SK-N-SH (cell line): ENCODE measurements at regions not wholly inside any gene's neighbourhood (a gene's known extent, or its start where the extent isn't known, plus 50 kb on each side); places are given as distances from the start of the nearest gene placed in this dataset.

Source experiments
- CTCF ChIA-PET: fragments of 300-600, 350-600 bp; formaldehyde crosslinking; extraction: SDS; loops from one replicate; lab custom pipeline; 2021; lab: Yijun Ruan, JAX
- POLR2A ChIA-PET: fragments of 350-600 bp; sonication (Branson Sonifier 250); formaldehyde crosslinking; extraction: SDS; loops from one replicate; lab custom pipeline; 2020; ENCODE audit warnings: antibody characterized with exemption, inconsistent platforms; lab: Yijun Ruan, JAX
- DNase-seq: peaks from one replicate; pipeline ENCODE4 v3.0.0; 2012
- H2AFZ ChIP-seq: fragments of 200-600 bp; sonication (generic); 2 replicates; pipeline ENCODE4 v1.8.1; 2016; ENCODE audit warnings: antibody characterized with exemption, mild to moderate bottlenecking, low read depth
- H3F3A ChIP-seq: fragments of 200-600 bp; sonication (generic); replicated peaks from 2 replicates; pipeline ENCODE3; 2016; ENCODE audit warnings: antibody characterized with exemption, mild to moderate bottlenecking; ENCODE audit not compliant: insufficient read depth
- H3K27ac ChIP-seq, 2 experiments: fragments of 200-500 bp in 1 of 2; fragments of 200-600 bp in 1 of 2; sonication (Bioruptor generic) in 1 of 2; sonication (generic), shearing (Covaris generic) in 1 of 2; 2 replicates each; pipeline versions ENCODE4 v1.5.1 to v1.6.1; 2014 to 2016; ENCODE audit warnings: low read depth in 2 of 2, inconsistent platforms in 1 of 2, low read length in 1 of 2, mild to moderate bottlenecking in 1 of 2, mixed read lengths in 1 of 2
- H3K27me3 ChIP-seq: fragments of 200-600 bp; sonication (generic), shearing (Covaris generic); 2 replicates; pipeline ENCODE4 v1.6.1; 2016; ENCODE audit warnings: mixed run types; ENCODE audit not compliant: insufficient read depth
- H3K36me3 ChIP-seq, 2 experiments: fragments of 200-500 bp in 1 of 2; fragments of 200-600 bp in 1 of 2; sonication (Bioruptor generic) in 1 of 2; sonication (generic) in 1 of 2; replicated peaks in 1 of 2; 2 replicates each; pipeline versions ENCODE3 to v1.5.1; 2014 to 2016; ENCODE audit warnings: low read length in 1 of 2, mild to moderate bottlenecking in 1 of 2; ENCODE audit not compliant: insufficient read depth in 2 of 2, control insufficient read depth in 1 of 2
- H3K4me1 ChIP-seq, 2 experiments: fragments of 200-500 bp in 1 of 2; fragments of 200-600 bp in 1 of 2; sonication (Bioruptor generic) in 1 of 2; sonication (generic), shearing (Covaris generic) in 1 of 2; 2 replicates each; pipeline versions ENCODE4 v1.5.1 to v1.6.1; 2014 to 2016; ENCODE audit warnings: low read depth in 1 of 2, low read length in 1 of 2, mixed run types in 1 of 2; ENCODE audit not compliant: insufficient read depth in 2 of 2, control insufficient read depth in 1 of 2
- H3K4me2 ChIP-seq: fragments of 200-600 bp; sonication (generic), shearing (Covaris generic); 2 replicates; pipeline ENCODE4 v1.6.1; 2017; ENCODE audit warnings: mixed run types
- H3K4me3 ChIP-seq, 2 experiments: fragments of 200-500 bp in 1 of 2; fragments of 200-600 bp in 1 of 2; sonication (Bioruptor generic) in 1 of 2; sonication (generic), shearing (Covaris generic) in 1 of 2; 2 replicates each; pipeline versions ENCODE4 v1.5.1 to v1.8.1; 2014 to 2016; ENCODE audit warnings: low read depth in 2 of 2, inconsistent platforms in 1 of 2, low read length in 1 of 2, mild to moderate bottlenecking in 1 of 2, mixed read lengths in 1 of 2, moderate library complexity in 1 of 2
- H3K79me2 ChIP-seq: fragments of 200-600 bp; sonication (generic); 2 replicates; pipeline ENCODE4 v1.8.1; 2017; ENCODE audit warnings: mild to moderate bottlenecking; ENCODE audit not compliant: insufficient read depth
- H3K9ac ChIP-seq: fragments of 200-600 bp; sonication (generic); 2 replicates; pipeline ENCODE4 v1.6.1; 2017; ENCODE audit warnings: mixed run types
- H3K9me2 ChIP-seq: fragments of 200-600 bp; sonication (generic); 2 replicates; pipeline ENCODE4 v1.6.1; 2017; ENCODE audit warnings: mixed run types
- H3K9me3 ChIP-seq: fragments of 200-600 bp; sonication (generic); 2 replicates; pipeline ENCODE4 v1.6.1; 2017; ENCODE audit warnings: mixed run types, mild to moderate bottlenecking, moderate library complexity
- H4K20me1 ChIP-seq: fragments of 200-600 bp; sonication (generic); 2 replicates; pipeline ENCODE4 v1.6.1; 2017; ENCODE audit warnings: mild to moderate bottlenecking, mixed run types; ENCODE audit not compliant: insufficient read depth
- CHD2 ChIP-seq: fragments of 150-350 bp; IDR thresholded peaks from 2 replicates; pipeline ENCODE4 v1.6.1; 2018; ENCODE audit warnings: low read length; ENCODE audit not compliant: partially characterized antibody
- CTCF ChIP-seq: fragments of 200-600 bp; sonication (generic); IDR thresholded peaks from 2 replicates; pipeline ENCODE4 v1.6.1; 2017; ENCODE audit warnings: antibody characterized with exemption, mild to moderate bottlenecking, moderate library complexity
- FOXM1 ChIP-seq: IDR thresholded peaks from 2 replicates; pipeline ENCODE4 v1.4.0; 2012; ENCODE audit warnings: low read depth, mild to moderate bottlenecking
- MEF2A ChIP-seq: IDR thresholded peaks from 2 replicates; pipeline ENCODE4 v1.4.0; 2012; ENCODE audit warnings: low read depth, borderline replicate concordance
- TCF12 ChIP-seq: IDR thresholded peaks from 2 replicates; pipeline ENCODE4 v1.4.0; 2012
- TEAD4 ChIP-seq: IDR thresholded peaks from 2 replicates; pipeline ENCODE4 v1.4.0; 2012; ENCODE audit warnings: mild to moderate bottlenecking, borderline replicate concordance; ENCODE audit not compliant: insufficient read depth
- YY1 ChIP-seq: IDR thresholded peaks from 2 replicates; pipeline ENCODE4 v1.4.0; 2012; ENCODE audit warnings: low read depth, mild to moderate bottlenecking
- ZBTB33 ChIP-seq: IDR thresholded peaks from 2 replicates; pipeline ENCODE4 v1.4.0; 2012; ENCODE audit warnings: low read depth, borderline replicate concordance
- WGBS: methylation state at CpG from one replicate; pipeline ENCODE4 v1.1.6; 2017; ENCODE audit warnings: low lambda C conversion rate; 5-methylcytosine and 5-hydroxymethylcytosine counted together
- TF ChIP-seq, protein P1 (sequence below): fragments of 150-350 bp; IDR thresholded peaks from 2 replicates; pipeline ENCODE4 v1.6.1; 2017; ENCODE audit warnings: antibody characterized with exemption, low read length, low read depth, borderline replicate concordance
- TF ChIP-seq, protein P2 (sequence below): IDR thresholded peaks from 2 replicates; pipeline ENCODE4; 2012

DNA sequence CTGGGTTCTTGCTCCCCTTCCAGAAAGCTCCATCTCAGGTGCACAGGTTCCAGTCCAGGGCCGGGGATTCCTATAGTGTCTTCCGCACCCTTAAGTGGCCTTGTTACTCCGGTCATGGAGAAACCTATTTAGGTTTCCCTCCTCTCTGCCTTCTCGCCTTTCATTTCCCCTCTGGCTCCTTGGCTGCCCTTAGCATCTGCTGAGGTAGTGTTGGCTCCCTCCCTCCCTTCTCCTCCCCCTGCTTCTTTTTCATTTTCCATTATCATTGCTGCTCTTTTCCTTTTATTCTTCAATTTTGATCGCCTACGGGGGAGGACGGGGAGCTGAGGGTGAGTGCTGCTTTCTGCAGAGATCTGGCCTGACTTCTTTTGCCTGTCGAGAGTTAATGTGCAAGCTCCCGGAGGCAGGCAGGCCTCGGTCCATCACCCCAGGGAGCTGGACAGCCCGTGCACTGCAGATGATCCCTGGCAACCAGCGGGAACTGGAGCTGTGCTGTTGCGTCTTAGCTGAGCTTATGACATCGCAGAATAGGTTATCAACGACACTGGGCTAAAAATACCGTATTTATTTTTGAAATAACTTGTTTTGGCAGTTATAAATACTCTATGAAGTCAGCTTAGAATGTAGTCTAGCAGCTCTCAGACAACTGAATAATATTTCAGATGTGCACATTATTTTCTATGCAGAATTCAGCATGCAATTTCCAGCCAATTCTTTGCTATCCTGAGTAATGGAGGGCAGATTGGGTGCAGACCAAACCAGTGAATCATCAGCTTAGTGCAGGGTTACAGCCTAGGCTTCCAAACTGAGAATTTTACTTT lies 141.9 kb downstream of the SLC4A3 start:
- WGBS, result 20% methylated on average over 16 of the region's 16 CpGs
- Histone ChIP-seq H3K27me3 (no peaks in the 10 kb centered on the region; the same call in 1 of the 2 replicates), H3K4me1 (no peaks in the 10 kb centered on the region), H3K27ac (no peak overlapping the region), H3K4me2 (no peak overlapping the region), H3K9ac (no peak overlapping the region), H3K79me2 (no peaks in the 10 kb centered on the region), H3K9me2 (no peaks in the 10 kb centered on the region), H4K20me1 (no peaks in the 10 kb centered on the region), H3K9me3 (no peaks in the 10 kb centered on the region), H3F3A (no peaks in the 10 kb centered on the region), H2AFZ (no peak overlapping the region), H3K36me3 (no peaks in the 10 kb centered on the region), H3K4me3 (no peak overlapping the region)
- TF ChIP-seq FOXM1 (no peak), TCF12 (no peak), CHD2 (no peak), MEF2A (no peak), YY1 (no peak), ZBTB33 (no peak), CTCF (no peak), TEAD4 (no peak)
- TF ChIP-seq, protein P1, sequence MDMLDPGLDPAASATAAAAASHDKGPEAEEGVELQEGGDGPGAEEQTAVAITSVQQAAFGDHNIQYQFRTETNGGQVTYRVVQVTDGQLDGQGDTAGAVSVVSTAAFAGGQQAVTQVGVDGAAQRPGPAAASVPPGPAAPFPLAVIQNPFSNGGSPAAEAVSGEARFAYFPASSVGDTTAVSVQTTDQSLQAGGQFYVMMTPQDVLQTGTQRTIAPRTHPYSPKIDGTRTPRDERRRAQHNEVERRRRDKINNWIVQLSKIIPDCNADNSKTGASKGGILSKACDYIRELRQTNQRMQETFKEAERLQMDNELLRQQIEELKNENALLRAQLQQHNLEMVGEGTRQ, result no peak
- TF ChIP-seq, protein P2, sequence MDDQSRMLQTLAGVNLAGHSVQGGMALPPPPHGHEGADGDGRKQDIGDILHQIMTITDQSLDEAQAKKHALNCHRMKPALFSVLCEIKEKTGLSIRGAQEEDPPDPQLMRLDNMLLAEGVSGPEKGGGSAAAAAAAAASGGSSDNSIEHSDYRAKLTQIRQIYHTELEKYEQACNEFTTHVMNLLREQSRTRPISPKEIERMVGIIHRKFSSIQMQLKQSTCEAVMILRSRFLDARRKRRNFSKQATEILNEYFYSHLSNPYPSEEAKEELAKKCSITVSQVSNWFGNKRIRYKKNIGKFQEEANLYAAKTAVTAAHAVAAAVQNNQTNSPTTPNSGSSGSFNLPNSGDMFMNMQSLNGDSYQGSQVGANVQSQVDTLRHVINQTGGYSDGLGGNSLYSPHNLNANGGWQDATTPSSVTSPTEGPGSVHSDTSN, result no peak
- ChIA-PET POLR2A (no interaction called here), CTCF (interaction anchor here (1.2 to 1.4 kb wide), 2 partner anchors 10 to 32 kb away, joined by 3 read pairs; no protein-coding TSS in a partner anchor)
- no peak for DNase-seq
